ENCODE measurements at regions not wholly inside any gene's neighbourhood (a gene's known extent, or its start where the extent isn't known, plus 50 kb on each side); places are given as distances from the start of the nearest gene placed in this dataset.
"Not testable (repeated sequence)": the region's sequence is repeated elsewhere in the genome, so short reads cannot be mapped to it uniquely, and the experiment has no call there.

- TF ChIP-seq IRF2 (CRISPR knock-in tag; IDR thresholded peaks at IDR 0.05; ENCODE audit: borderline replicate concordance, low read depth) = no peak
- TF ChIP-seq KAT7 (CRISPR knock-in tag; IDR thresholded peaks at IDR 0.05; ENCODE audit: borderline replicate concordance) = no peak
- TF ChIP-seq ZNF512 (CRISPR knock-in tag; IDR thresholded peaks at IDR 0.05; ENCODE audit: borderline replicate concordance) = no peak
- no peak for TF ChIP-seq SMAD3 (CRISPR knock-in tag; IDR thresholded peaks at IDR 0.05; ENCODE audit: borderline replicate concordance)
- no peak for TF ChIP-seq ZNF416 (CRISPR knock-in tag; IDR thresholded peaks at IDR 0.05)
These were observed 71.3 kb upstream of the PODXL start (continued) for GRCh38 chr7:131627735-131628190.

- DNase-seq (ENCODE audit: low spot score) (no peak), ATAC-seq (no peak)
- H3K4me1 Mint-ChIP-seq = peaks cover 63% of the 10 kb centered on the region
- no peaks in the 10 kb centered on the region for H3K36me3 Mint-ChIP-seq
- no peak overlapping the region for H3K27ac Mint-ChIP-seq
- POLR2A ChIA-PET = no interaction called here
- H3K4me3 Mint-ChIP-seq = no peak overlapping the region
- peaks cover 18% of the 10 kb centered on the region for H3K27me3 Mint-ChIP-seq (ENCODE audit: low read depth)
- TF ChIP-seq, protein P1, sequence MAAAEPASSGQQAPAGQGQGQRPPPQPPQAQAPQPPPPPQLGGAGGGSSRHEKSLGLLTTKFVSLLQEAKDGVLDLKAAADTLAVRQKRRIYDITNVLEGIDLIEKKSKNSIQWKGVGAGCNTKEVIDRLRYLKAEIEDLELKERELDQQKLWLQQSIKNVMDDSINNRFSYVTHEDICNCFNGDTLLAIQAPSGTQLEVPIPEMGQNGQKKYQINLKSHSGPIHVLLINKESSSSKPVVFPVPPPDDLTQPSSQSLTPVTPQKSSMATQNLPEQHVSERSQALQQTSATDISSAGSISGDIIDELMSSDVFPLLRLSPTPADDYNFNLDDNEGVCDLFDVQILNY (CRISPR knock-in tag; IDR thresholded peaks at IDR 0.05) = no peak
- TF ChIP-seq SMAD3 (CRISPR knock-in tag; IDR thresholded peaks at IDR 0.05; ENCODE audit: borderline replicate concordance) = no peak
- TF ChIP-seq NFYB (CRISPR knock-in tag; conservative IDR thresholded peaks at IDR 0.05; ENCODE audit: low read depth) = no peak
- TF ChIP-seq ZNF416 (CRISPR knock-in tag; IDR thresholded peaks at IDR 0.05) = no peak
- no peak for TF ChIP-seq ZNF671 (CRISPR knock-in tag; IDR thresholded peaks at IDR 0.05)
- TF ChIP-seq SOX15 (CRISPR knock-in tag; IDR thresholded peaks at IDR 0.05) = no peak
- no peak for TF ChIP-seq JAZF1 (CRISPR knock-in tag; IDR thresholded peaks at IDR 0.05)
- CTCF ChIA-PET = interaction anchor here (1.0 to 4.5 kb wide), 10 partner anchors 10 to 79 kb away, joined by 3 to 42 read pairs (median 6); no protein-coding TSS in a partner anchor
- no peaks in the 10 kb centered on the region for H3K9me3 Mint-ChIP-seq
These were observed 70.2 kb upstream of the PODXL start for GRCh38 chr7:131626643-131627042.

DNA sequence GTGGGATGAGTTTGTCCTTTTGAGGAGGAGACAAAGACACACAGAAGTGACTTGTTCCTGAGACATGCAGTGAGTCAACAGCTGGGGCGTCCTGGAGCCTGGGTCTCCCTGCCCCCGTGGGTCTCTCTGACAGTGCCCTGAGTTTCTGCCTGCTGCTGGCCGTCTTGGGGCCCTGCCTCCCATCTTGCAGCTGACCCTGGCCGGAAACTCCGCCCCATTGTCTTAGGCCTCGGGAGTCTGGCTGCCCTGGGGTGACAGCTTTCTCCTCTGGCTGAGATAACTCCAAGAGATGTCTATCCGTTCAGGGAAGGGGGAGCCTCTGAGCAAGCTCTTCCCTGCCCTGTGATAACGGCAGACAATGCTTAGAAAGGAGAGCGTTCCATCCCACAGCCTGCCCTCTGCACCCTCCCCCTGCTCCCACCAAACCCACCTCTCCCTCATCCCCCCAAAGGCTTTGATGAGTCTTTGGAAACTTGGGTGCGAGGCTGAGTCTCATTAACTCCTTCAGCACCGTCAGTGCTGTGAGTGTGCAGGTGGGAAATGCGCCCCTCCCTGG, 69.5 kb upstream of the PODXL start:
- peaks cover 69% of the 10 kb centered on the region for H3K4me1 Mint-ChIP-seq
- TF ChIP-seq ZNF263 (CRISPR knock-in tag; IDR thresholded peaks at IDR 0.05; ENCODE audit: low read depth) = peak; percentile 51; the same call in 1 of the 2 replicates
- no peak for TF ChIP-seq ZNF317 (CRISPR knock-in tag; IDR thresholded peaks at IDR 0.05; ENCODE audit: borderline replicate concordance, low read depth)
- TF ChIP-seq ZNF423 (CRISPR knock-in tag; IDR thresholded peaks at IDR 0.05) = peak; percentile 47; the same call in 1 of the 2 replicates
- 0 out of 2 replicates have a peak, but pooled peaks have one; percentile 23 for TF ChIP-seq ZNF121 (CRISPR knock-in tag; IDR thresholded peaks at IDR 0.05)
- no peak for TF ChIP-seq ZNF671 (CRISPR knock-in tag; IDR thresholded peaks at IDR 0.05)
- TF ChIP-seq, protein P2, sequence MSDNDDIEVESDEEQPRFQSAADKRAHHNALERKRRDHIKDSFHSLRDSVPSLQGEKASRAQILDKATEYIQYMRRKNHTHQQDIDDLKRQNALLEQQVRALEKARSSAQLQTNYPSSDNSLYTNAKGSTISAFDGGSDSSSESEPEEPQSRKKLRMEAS (CRISPR knock-in tag; IDR thresholded peaks at IDR 0.05) = peak; percentile 51; the same call in 1 of the 2 replicates
- no peak for TF ChIP-seq GABPB1 (CRISPR knock-in tag; IDR thresholded peaks at IDR 0.05)
- CTCF ChIA-PET = interaction anchor here (0.6 to 4.5 kb wide), 21 partner anchors 9 to 122 kb away, joined by 3 to 42 read pairs (median 5); partner anchors contain the start of gene PODXL
- ATAC-seq (peak; percentile 85), DNase-seq (ENCODE audit: low spot score) (peak; percentile 68)
- H3K27me3 Mint-ChIP-seq (ENCODE audit: low read depth) = peaks cover 16% of the 10 kb centered on the region
- H3K27ac Mint-ChIP-seq = peak overlapping the region; percentile 98
- POLR2A ChIA-PET = interaction anchor here (0.6 to 1.3 kb wide), 5 partner anchors 20 to 98 kb away, joined by 3 to 4 read pairs (median 3); no protein-coding TSS in a partner anchor
- H3K4me3 Mint-ChIP-seq = no peak overlapping the region; the same call in 1 of the 2 replicates
- H3K9me3 Mint-ChIP-seq = no peaks in the 10 kb centered on the region
- H3K36me3 Mint-ChIP-seq = no peaks in the 10 kb centered on the region

- not testable (repeated sequence) for H3K4me3 Mint-ChIP-seq; H3K36me3 Mint-ChIP-seq; H3K9me3 Mint-ChIP-seq; DNase-seq (ENCODE audit: low spot score); ATAC-seq
- ChIA-PET CTCF (interaction anchor here (0.6 to 4.5 kb wide), 20 partner anchors 10 to 128 kb away, joined by 3 to 42 read pairs (median 4); partner anchors contain the start of gene PODXL), POLR2A (interaction anchor here (0.6 to 1.3 kb wide), 6 partner anchors 19 to 97 kb away, joined by 3 to 4 read pairs (median 3); no protein-coding TSS in a partner anchor)
- peaks cover 12% of the 10 kb centered on the region for H3K27me3 Mint-ChIP-seq (ENCODE audit: low read depth)
- H3K4me1 Mint-ChIP-seq = peaks cover 72% of the 10 kb centered on the region
- H3K27ac Mint-ChIP-seq = peak overlapping the region; percentile 98
These were observed 68.9 kb upstream of the PODXL start for GRCh38 chr7:131625345-131625744.
